ENCODE measurements at regions not wholly inside any gene's neighbourhood (a gene's known extent, or its start where the extent isn't known, plus 50 kb on each side); places are given as distances from the start of the nearest gene placed in this dataset.

DNA sequence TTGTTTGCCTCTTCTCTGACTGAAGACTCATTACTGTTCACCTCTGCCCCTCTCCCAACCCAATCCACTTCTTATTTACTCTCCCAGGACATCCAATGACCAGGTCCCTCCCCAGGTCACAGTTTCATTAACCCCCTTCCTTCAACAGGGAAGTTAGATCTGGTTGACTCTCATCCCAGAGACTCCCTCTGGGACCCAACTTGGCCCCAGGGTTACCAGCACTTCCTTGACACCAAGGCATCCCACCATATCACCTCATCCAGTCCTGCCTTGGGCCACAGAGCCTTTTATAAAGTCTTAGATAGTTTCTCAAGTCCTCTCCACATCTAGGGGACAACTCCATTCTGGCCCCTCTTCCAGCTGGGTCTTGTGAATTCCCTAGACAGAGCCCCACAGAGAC is 470.6 kb upstream of the TSHZ3 start:
- TF ChIP-seq CTCF (IDR thresholded peaks at IDR 0.05) (no peak), EP300 (IDR thresholded peaks at IDR 0.05) (no peak), POLR2A (IDR thresholded peaks at IDR 0.05; ENCODE audit: low read depth) (no peak)

Data from esophagus muscularis mucosa (tissue), 4 donors.